Liver (tissue), 3 donors: ENCODE measurements at regions not wholly inside any gene's neighbourhood (a gene's known extent, or its start where the extent isn't known, plus 50 kb on each side); places are given as distances from the start of the nearest gene placed in this dataset.

Source experiments
- EGR1 ChIP-seq, 2 donors: IDR thresholded peaks; 2 replicates each; pipeline ENCODE4 v1.6.1; 2016 to 2018; ENCODE audit warnings: antibody characterized with exemption in 2 of 2, low read depth in 2 of 2
- FOXA1 ChIP-seq: IDR thresholded peaks from 2 replicates; pipeline ENCODE4 v1.6.1; 2016; ENCODE audit warnings: antibody characterized with exemption
- HNF4G ChIP-seq: IDR thresholded peaks from 2 replicates; pipeline ENCODE4 v1.6.1; 2016; ENCODE audit warnings: antibody characterized with exemption
- JUND ChIP-seq, 2 donors: IDR thresholded peaks; 2 replicates each; pipeline ENCODE4 v1.6.1; 2016; ENCODE audit warnings: antibody characterized with exemption in 2 of 2
- RAD21 ChIP-seq, 2 donors: IDR thresholded peaks; 2 replicates each; pipeline ENCODE4 v1.6.1; 2016; ENCODE audit warnings: antibody characterized with exemption in 2 of 2, mild to moderate bottlenecking in 2 of 2
- RXRA ChIP-seq, 2 donors: IDR thresholded peaks; 2 replicates each; pipeline ENCODE4 v1.6.1; 2017 to 2018; ENCODE audit warnings: antibody characterized with exemption in 2 of 2, mild to moderate bottlenecking in 1 of 2
- SP1 ChIP-seq: IDR thresholded peaks from 2 replicates; pipeline ENCODE4 v1.6.1; 2018; ENCODE audit warnings: antibody characterized with exemption, mild to moderate bottlenecking
- TF ChIP-seq, protein P1 (sequence below): fragments of 150-350 bp; IDR thresholded peaks from 2 replicates; pipeline ENCODE4 v1.5.1; 2017; ENCODE audit warnings: improper control_type of control experiment, low read depth, low read length; ENCODE audit not compliant: missing input control
- TF ChIP-seq, protein P2 (sequence below): IDR thresholded peaks from 2 replicates; pipeline ENCODE4 v1.6.1; 2016; ENCODE audit warnings: antibody characterized with exemption, mild to moderate bottlenecking
- TF ChIP-seq, protein P3 (sequence below): IDR thresholded peaks from 2 replicates; pipeline ENCODE4 v1.6.1; 2016; ENCODE audit warnings: antibody characterized with exemption
- TF ChIP-seq, protein P4 (sequence below): IDR thresholded peaks from 2 replicates; pipeline ENCODE4 v1.6.1; 2016; ENCODE audit warnings: antibody characterized with exemption
- TF ChIP-seq, protein P5 (sequence below): IDR thresholded peaks from 2 replicates; pipeline ENCODE4 v1.6.1; 2016; ENCODE audit warnings: antibody characterized with exemption
- donor health status: healthy.
- donor health status: healthy.

DNA sequence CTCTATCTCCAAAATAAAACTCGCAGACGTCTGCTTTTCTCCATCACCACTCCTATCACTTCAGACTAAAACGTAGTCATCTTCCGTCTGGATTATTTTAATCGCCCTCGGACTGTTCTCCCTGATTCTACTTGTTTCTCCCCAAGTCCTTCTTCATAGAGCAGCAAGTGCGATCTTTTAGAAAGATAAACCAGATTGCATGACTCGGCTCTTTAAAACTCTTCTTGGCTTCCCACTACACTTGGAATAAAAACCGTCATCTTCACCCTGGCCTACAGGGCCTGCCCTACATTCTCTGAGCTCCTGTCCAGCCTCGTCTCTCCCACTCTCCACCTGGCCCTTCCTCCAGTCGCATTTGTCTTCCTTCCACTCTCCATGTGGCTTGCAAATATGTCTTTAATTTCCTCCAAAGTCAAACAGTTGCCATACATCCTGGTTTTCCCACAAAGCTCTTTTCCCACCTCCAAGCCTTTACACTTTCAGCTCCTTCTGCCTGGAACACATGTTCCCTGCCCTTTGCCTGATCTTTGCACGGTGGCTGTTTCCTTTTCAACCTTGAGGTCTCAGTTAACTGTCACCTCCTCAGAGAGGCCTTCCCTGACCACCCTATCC lies 70.5 kb upstream of the DHX40 start:
- TF ChIP-seq, protein P1, sequence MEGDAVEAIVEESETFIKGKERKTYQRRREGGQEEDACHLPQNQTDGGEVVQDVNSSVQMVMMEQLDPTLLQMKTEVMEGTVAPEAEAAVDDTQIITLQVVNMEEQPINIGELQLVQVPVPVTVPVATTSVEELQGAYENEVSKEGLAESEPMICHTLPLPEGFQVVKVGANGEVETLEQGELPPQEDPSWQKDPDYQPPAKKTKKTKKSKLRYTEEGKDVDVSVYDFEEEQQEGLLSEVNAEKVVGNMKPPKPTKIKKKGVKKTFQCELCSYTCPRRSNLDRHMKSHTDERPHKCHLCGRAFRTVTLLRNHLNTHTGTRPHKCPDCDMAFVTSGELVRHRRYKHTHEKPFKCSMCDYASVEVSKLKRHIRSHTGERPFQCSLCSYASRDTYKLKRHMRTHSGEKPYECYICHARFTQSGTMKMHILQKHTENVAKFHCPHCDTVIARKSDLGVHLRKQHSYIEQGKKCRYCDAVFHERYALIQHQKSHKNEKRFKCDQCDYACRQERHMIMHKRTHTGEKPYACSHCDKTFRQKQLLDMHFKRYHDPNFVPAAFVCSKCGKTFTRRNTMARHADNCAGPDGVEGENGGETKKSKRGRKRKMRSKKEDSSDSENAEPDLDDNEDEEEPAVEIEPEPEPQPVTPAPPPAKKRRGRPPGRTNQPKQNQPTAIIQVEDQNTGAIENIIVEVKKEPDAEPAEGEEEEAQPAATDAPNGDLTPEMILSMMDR, result no peak
- TF ChIP-seq RXRA (IDR thresholded peaks at IDR 0.05) (no peak), EGR1 (IDR thresholded peaks at IDR 0.05; ENCODE audit: low read depth in 2 of 2) (no peak), RAD21 (IDR thresholded peaks at IDR 0.05) (no peak), JUND (IDR thresholded peaks at IDR 0.05) (no peak), FOXA1 (no peak), SP1 (no peak), HNF4G (no peak)
- TF ChIP-seq, protein P2, sequence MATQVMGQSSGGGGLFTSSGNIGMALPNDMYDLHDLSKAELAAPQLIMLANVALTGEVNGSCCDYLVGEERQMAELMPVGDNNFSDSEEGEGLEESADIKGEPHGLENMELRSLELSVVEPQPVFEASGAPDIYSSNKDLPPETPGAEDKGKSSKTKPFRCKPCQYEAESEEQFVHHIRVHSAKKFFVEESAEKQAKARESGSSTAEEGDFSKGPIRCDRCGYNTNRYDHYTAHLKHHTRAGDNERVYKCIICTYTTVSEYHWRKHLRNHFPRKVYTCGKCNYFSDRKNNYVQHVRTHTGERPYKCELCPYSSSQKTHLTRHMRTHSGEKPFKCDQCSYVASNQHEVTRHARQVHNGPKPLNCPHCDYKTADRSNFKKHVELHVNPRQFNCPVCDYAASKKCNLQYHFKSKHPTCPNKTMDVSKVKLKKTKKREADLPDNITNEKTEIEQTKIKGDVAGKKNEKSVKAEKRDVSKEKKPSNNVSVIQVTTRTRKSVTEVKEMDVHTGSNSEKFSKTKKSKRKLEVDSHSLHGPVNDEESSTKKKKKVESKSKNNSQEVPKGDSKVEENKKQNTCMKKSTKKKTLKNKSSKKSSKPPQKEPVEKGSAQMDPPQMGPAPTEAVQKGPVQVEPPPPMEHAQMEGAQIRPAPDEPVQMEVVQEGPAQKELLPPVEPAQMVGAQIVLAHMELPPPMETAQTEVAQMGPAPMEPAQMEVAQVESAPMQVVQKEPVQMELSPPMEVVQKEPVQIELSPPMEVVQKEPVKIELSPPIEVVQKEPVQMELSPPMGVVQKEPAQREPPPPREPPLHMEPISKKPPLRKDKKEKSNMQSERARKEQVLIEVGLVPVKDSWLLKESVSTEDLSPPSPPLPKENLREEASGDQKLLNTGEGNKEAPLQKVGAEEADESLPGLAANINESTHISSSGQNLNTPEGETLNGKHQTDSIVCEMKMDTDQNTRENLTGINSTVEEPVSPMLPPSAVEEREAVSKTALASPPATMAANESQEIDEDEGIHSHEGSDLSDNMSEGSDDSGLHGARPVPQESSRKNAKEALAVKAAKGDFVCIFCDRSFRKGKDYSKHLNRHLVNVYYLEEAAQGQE, result no peak
- TF ChIP-seq, protein P3, sequence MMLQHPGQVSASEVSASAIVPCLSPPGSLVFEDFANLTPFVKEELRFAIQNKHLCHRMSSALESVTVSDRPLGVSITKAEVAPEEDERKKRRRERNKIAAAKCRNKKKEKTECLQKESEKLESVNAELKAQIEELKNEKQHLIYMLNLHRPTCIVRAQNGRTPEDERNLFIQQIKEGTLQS, result no peak
- TF ChIP-seq, protein P4, sequence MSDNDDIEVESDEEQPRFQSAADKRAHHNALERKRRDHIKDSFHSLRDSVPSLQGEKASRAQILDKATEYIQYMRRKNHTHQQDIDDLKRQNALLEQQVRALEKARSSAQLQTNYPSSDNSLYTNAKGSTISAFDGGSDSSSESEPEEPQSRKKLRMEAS, result no peak
- TF ChIP-seq, protein P5, sequence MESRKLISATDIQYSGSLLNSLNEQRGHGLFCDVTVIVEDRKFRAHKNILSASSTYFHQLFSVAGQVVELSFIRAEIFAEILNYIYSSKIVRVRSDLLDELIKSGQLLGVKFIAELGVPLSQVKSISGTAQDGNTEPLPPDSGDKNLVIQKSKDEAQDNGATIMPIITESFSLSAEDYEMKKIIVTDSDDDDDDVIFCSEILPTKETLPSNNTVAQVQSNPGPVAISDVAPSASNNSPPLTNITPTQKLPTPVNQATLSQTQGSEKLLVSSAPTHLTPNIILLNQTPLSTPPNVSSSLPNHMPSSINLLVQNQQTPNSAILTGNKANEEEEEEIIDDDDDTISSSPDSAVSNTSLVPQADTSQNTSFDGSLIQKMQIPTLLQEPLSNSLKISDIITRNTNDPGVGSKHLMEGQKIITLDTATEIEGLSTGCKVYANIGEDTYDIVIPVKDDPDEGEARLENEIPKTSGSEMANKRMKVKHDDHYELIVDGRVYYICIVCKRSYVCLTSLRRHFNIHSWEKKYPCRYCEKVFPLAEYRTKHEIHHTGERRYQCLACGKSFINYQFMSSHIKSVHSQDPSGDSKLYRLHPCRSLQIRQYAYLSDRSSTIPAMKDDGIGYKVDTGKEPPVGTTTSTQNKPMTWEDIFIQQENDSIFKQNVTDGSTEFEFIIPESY, result no peak
